ENCODE measurements at regions not wholly inside any gene's neighbourhood (a gene's known extent, or its start where the extent isn't known, plus 50 kb on each side); places are given as distances from the start of the nearest gene placed in this dataset.

DNA sequence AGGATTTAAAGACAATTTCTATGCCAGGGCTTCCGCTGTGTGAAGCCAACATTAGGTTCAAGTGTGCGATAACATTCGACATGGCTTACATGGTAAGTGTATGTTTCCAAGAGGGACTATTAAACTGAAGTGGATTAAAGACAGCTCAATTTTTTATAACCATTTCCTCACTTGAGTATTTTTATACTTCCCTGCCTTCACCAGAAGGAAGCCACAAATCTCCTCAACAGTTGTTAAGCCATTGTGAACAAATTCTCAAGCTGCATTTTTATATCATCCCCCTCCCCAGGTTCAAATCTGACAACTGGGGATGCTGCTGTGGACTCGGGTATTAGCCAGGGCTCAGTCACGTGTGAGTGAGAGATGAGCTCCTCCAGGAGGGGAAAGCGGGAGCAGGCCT lies 116.3 kb downstream of the RHOU start:
- TF ChIP-seq, protein P1, sequence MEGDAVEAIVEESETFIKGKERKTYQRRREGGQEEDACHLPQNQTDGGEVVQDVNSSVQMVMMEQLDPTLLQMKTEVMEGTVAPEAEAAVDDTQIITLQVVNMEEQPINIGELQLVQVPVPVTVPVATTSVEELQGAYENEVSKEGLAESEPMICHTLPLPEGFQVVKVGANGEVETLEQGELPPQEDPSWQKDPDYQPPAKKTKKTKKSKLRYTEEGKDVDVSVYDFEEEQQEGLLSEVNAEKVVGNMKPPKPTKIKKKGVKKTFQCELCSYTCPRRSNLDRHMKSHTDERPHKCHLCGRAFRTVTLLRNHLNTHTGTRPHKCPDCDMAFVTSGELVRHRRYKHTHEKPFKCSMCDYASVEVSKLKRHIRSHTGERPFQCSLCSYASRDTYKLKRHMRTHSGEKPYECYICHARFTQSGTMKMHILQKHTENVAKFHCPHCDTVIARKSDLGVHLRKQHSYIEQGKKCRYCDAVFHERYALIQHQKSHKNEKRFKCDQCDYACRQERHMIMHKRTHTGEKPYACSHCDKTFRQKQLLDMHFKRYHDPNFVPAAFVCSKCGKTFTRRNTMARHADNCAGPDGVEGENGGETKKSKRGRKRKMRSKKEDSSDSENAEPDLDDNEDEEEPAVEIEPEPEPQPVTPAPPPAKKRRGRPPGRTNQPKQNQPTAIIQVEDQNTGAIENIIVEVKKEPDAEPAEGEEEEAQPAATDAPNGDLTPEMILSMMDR (IDR thresholded peaks at IDR 0.05 in 4 of 5, conservative IDR thresholded peaks at IDR 0.05 in 1 of 5), result no peak
- no peak for TF ChIP-seq POLR2A (IDR thresholded peaks at IDR 0.05)
- DNase-seq, result no peak
- ATAC-seq, result no peak
- Histone ChIP-seq H3K9me3 (no peaks in the 10 kb centered on the region), H3K4me3 (no peak overlapping the region), H3K4me1 (peaks cover 12% of the 10 kb centered on the region in 2 donors), H3K27ac (no peak overlapping the region), H3K27me3 (no peaks in the 10 kb centered on the region), H3K36me3 (no peaks in the 10 kb centered on the region)
- in situ Hi-C loops (cut with MboI; ENCODE audit: low sequenced_read_pairs in 4 of 4), result no loop called here
- intact Hi-C loops (cut with DNase I; ENCODE audit: low total_unique reads), result no loop called here

DNA sequence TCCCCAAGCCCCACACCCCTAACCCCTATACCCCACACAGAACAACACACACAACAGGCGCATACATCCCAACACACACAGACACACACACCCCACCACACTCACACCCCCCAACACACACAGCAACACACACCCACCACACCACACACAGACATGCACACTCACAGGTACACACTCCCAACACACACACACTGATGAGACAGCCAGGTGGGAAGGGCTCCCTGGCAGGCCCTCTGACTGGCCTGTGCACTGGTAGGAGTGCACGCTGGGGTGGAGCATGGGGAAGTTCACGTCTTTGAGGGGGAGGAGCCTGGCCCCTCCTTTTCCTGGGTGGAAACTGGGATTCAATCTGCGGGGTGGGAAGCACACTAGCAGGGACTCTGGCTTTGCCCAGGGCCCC lies 116.7 kb downstream of the RHOU start:
- ATAC-seq, result no peak
- DNase-seq, result no peak
- no peak overlapping the region for H3K4me3 ChIP-seq
- no peaks in the 10 kb centered on the region for H3K9me3 ChIP-seq
- H3K4me1 ChIP-seq, result peaks cover 12% of the 10 kb centered on the region in 2 donors
- H3K27me3 ChIP-seq, result no peaks in the 10 kb centered on the region
- intact Hi-C loops (cut with DNase I; ENCODE audit: low total_unique reads), result no loop called here
- in situ Hi-C loops (cut with MboI; ENCODE audit: low sequenced_read_pairs in 4 of 4), result no loop called here
- TF ChIP-seq, protein P1 (IDR thresholded peaks at IDR 0.05 in 4 of 5, conservative IDR thresholded peaks at IDR 0.05 in 1 of 5), result no peak
- TF ChIP-seq POLR2A (IDR thresholded peaks at IDR 0.05), result no peak
- no peaks in the 10 kb centered on the region for H3K36me3 ChIP-seq
- H3K27ac ChIP-seq, result no peak overlapping the region

GRCh38 chr1:228852511-228853088 lies 117.3 kb downstream of the RHOU start:
- intact Hi-C loops (cut with DNase I; ENCODE audit: low total_unique reads), result no loop called here
- in situ Hi-C loops (cut with MboI; ENCODE audit: low sequenced_read_pairs in 4 of 4), result no loop called here
- TF ChIP-seq, protein P1 (IDR thresholded peaks at IDR 0.05 in 4 of 5, conservative IDR thresholded peaks at IDR 0.05 in 1 of 5), result no peak
- no peak for TF ChIP-seq POLR2A (IDR thresholded peaks at IDR 0.05)
- peaks cover 12% of the 10 kb centered on the region in 2 donors for H3K4me1 ChIP-seq
- H3K27ac ChIP-seq, result no peak overlapping the region
- ATAC-seq, result no peak
- H3K9me3 ChIP-seq, result no peaks in the 10 kb centered on the region
- H3K36me3 ChIP-seq, result no peaks in the 10 kb centered on the region
- DNase-seq, result no peak
- no peak overlapping the region for H3K4me3 ChIP-seq
- no peaks in the 10 kb centered on the region for H3K27me3 ChIP-seq

GRCh38 chr1:228853191-228853590 lies 117.9 kb downstream of the RHOU start:
- ATAC-seq, result no peak
- intact Hi-C loops (cut with DNase I; ENCODE audit: low total_unique reads) (no loop called here), in situ Hi-C loops (cut with MboI; ENCODE audit: low sequenced_read_pairs in 4 of 4) (no loop called here)
- H3K27ac ChIP-seq, result no peak overlapping the region
- TF ChIP-seq POLR2A (IDR thresholded peaks at IDR 0.05), result no peak
- TF ChIP-seq, protein P1 (IDR thresholded peaks at IDR 0.05 in 4 of 5, conservative IDR thresholded peaks at IDR 0.05 in 1 of 5), result no peak
- H3K36me3 ChIP-seq, result no peaks in the 10 kb centered on the region
- H3K9me3 ChIP-seq, result no peaks in the 10 kb centered on the region
- H3K27me3 ChIP-seq, result no peaks in the 10 kb centered on the region
- no peak for DNase-seq
- H3K4me1 ChIP-seq, result peaks cover 12% of the 10 kb centered on the region in 2 donors
- H3K4me3 ChIP-seq, result no peak overlapping the region

DNA sequence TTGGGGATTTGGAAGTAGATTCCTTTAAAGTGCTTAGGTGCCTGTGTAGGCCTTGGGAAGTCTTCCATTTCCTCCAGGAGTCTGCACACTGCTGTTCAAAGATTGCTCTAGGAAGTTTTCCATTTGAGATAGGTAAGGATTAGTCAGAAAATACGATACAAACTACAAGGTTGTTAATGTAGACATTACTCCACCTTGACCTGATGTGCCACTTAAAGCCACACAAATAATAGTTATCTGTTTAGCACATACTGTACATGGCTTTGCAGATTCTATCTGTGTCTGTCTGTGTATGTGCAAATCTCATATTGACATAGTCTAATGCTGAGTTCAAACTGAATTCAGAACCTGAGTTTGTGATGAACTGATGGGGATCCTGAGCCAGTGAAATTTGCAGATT lies 118.4 kb downstream of the RHOU start:
- Histone ChIP-seq H3K36me3 (no peaks in the 10 kb centered on the region), H3K27me3 (no peaks in the 10 kb centered on the region), H3K4me3 (no peak overlapping the region), H3K27ac (no peak overlapping the region), H3K9me3 (no peaks in the 10 kb centered on the region), H3K4me1 (peaks cover 10 to 11% of the 10 kb centered on the region in 2 donors)
- TF ChIP-seq, protein P1 (IDR thresholded peaks at IDR 0.05 in 4 of 5, conservative IDR thresholded peaks at IDR 0.05 in 1 of 5), result no peak
- TF ChIP-seq POLR2A (IDR thresholded peaks at IDR 0.05), result no peak
- DNase-seq (no peak), ATAC-seq (no peak)
- intact Hi-C loops (cut with DNase I; ENCODE audit: low total_unique reads), result no loop called here
- in situ Hi-C loops (cut with MboI; ENCODE audit: low sequenced_read_pairs in 4 of 4), result no loop called here

Measured in gastrocnemius medialis (tissue), 4 donors.